T-helper 2 cell treated with Interferon-gamma antibody and Interleukin-4, amounts not matched to agents 5 μg/mL and 100 μg/mL, for 36 hours (primary cell): ENCODE measurements at regions not wholly inside any gene's neighbourhood (a gene's known extent, or its start where the extent isn't known, plus 50 kb on each side); places are given as distances from the start of the nearest gene placed in this dataset.

Experiments
- DNase-seq: peaks from one replicate; pipeline ENCODE4 v3.0.0; 2021; ENCODE audit warnings: low spot score
- H3K27ac Mint-ChIP-seq: one replicate; pipeline ENCODE4 v1.8.0; 2021; ENCODE audit warnings: mild to moderate bottlenecking, mixed read lengths
- H3K27me3 Mint-ChIP-seq: one replicate; pipeline ENCODE4 v1.8.0; 2021; ENCODE audit warnings: low read depth, mixed read lengths
- H3K36me3 Mint-ChIP-seq: one replicate; pipeline ENCODE4 v1.8.0; 2021; ENCODE audit warnings: low read depth, mixed read lengths
- H3K4me1 Mint-ChIP-seq: one replicate; pipeline ENCODE4 v1.8.0; 2021; ENCODE audit warnings: low read depth, mixed read lengths
- H3K4me3 Mint-ChIP-seq: one replicate; pipeline ENCODE4 v1.8.0; 2022; ENCODE audit warnings: mild to moderate bottlenecking, moderate library complexity, mixed read lengths
- H3K9me3 Mint-ChIP-seq: one replicate; pipeline ENCODE4 v1.8.0; 2021; ENCODE audit warnings: mixed read lengths

DNA sequence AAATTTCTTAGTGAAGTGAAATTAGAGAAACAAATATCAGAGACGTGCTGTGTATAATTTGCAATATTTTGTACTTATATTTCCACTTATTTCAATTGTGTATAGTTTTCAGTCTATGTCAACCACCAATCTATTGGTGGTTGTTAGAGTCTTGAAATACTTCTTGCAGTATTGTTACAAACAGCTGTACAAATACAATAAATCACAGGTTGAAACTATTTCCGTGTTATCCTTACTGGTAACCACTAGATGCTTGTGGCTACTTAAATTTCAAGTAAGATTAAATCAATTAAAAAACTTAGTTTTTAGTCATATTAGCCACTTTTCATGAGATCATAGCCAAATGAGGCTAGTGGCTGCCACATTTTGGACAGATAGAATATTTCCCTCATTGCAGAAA lies 520.5 kb downstream of the GBA3 start:
- no peaks in the 10 kb centered on the region for H3K36me3 Mint-ChIP-seq
- H3K27me3 Mint-ChIP-seq = no peaks in the 10 kb centered on the region
- H3K9me3 Mint-ChIP-seq = peaks cover under 1% of the 10 kb centered on the region
- no peak for DNase-seq
- no peak overlapping the region for H3K27ac Mint-ChIP-seq
- no peaks in the 10 kb centered on the region for H3K4me1 Mint-ChIP-seq
- H3K4me3 Mint-ChIP-seq = no peak overlapping the region

DNA sequence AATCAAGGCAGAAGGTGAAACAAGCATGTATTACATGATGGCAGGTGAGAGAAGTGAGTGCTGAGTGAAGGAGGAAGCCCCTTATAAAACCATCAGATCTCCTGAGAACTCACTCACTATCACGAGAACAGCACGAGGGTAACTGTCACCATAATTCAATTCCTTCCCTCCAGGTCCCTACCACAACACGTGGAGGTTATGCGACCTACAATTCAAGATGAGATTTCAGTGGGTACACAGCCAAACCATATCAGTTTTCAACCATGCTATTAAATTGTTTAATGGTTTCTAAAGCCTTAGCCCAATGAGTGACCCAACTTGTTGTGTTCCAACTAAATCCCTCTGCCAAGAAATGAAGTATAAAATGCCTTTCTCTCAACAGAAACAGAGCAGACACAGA lies 519.8 kb downstream of the GBA3 start:
- H3K9me3 Mint-ChIP-seq = peaks cover 5% of the 10 kb centered on the region
- H3K36me3 Mint-ChIP-seq = no peaks in the 10 kb centered on the region
- DNase-seq = no peak
- no peak overlapping the region for H3K4me3 Mint-ChIP-seq
- H3K27me3 Mint-ChIP-seq = no peaks in the 10 kb centered on the region
- no peak overlapping the region for H3K27ac Mint-ChIP-seq
- no peaks in the 10 kb centered on the region for H3K4me1 Mint-ChIP-seq

DNA sequence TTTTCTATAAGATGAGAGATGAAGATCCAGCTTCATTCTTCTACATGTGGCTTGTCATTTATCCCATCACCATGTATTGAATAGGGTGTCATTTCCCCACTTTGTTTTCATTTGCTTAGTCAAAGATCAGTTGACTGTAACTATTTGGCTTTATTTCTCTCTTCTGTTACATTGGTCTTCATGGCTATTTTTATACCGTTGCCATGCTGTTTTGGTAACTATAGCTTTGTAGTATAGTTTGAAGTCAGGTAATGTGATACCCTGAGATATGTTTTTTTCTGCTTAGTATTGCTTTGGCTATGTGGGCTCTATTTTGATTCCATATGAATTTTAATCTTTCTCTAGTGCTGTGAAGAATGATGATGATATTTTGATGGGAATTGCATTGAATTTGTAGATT lies 514.3 kb downstream of the GBA3 start:
- Mint-ChIP-seq H3K27me3 (no peaks in the 10 kb centered on the region), H3K36me3 (no peaks in the 10 kb centered on the region), H3K4me3 (no peak overlapping the region), H3K9me3 (peaks cover 9% of the 10 kb centered on the region), H3K27ac (no peak overlapping the region), H3K4me1 (no peaks in the 10 kb centered on the region)
- DNase-seq = no peak

DNA sequence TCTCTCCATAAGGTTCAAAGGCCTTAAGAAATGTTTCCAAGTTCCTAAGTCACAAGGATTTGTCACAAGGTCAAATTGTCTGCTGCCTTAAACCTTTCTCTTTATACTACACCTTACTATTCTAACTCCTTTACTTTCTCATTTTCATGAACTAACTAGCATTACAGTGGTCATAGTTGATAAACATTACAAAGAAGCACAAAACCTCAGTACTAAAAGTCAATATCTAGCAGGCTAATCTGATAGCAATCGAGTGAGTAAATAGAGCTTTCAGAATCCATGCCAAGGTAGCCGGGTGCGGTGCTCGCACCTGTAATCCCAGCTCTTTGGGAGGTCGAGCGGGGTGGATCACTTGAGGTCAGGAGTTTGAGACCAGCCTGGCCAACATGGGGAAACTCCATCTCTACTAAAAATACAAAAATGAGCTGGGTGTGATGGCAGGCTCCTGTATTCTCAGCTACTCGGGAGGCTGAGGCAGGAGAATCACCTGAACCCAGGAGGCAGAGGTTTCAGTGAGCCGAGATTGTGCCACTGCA lies 510.0 kb downstream of the GBA3 start:
- Mint-ChIP-seq H3K27me3 (no peaks in the 10 kb centered on the region), H3K4me1 (no peaks in the 10 kb centered on the region), H3K4me3 (no peak overlapping the region), H3K27ac (no peak overlapping the region), H3K36me3 (no peaks in the 10 kb centered on the region), H3K9me3 (peaks cover 5% of the 10 kb centered on the region)
- DNase-seq = no peak

DNA sequence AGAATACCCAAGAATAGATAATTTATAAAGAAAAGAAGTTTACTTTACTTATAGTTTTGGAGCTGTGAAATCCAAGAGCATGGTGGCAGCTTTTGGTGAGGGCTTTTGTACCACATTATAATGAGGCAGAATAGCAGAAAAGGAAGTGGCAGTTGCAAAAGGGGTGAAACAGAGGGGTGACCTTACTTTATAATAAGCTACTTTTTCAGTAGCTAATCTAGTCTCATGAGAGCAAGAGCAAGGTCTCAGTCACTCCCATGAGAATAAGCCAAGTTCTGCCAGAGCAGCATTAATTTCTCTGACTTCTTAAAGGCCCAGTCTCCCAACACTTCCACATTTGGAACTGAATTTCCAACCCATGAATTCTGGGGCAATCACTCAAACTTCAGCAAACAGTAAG lies 502.0 kb downstream of the GBA3 start:
- no peaks in the 10 kb centered on the region for H3K4me1 Mint-ChIP-seq
- H3K4me3 Mint-ChIP-seq = no peak overlapping the region
- no peak overlapping the region for H3K27ac Mint-ChIP-seq
- H3K9me3 Mint-ChIP-seq = no peaks in the 10 kb centered on the region
- H3K36me3 Mint-ChIP-seq = no peaks in the 10 kb centered on the region
- no peak for DNase-seq
- no peaks in the 10 kb centered on the region for H3K27me3 Mint-ChIP-seq

DNA sequence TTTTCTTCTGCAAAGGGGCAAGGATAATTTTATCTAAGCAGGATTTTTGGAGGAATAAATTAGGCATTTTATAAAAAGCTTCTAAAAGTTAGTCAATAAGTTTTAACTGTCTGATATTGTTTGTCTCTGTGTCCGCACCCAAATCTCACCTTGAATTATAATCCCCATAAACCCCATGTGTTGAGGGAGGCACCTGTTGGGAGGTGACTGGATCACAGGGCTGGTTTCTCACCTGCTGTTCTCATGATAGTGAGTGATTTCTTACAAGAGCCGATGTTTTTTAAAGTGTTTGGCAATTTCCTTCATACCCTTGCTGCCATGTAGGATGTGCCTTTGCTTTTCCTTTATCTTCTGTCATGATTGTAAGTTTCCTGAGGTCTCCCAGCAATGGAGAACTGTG lies 481.4 kb downstream of the GBA3 start:
- H3K9me3 Mint-ChIP-seq = peaks cover 10% of the 10 kb centered on the region
- no peak overlapping the region for H3K27ac Mint-ChIP-seq
- no peaks in the 10 kb centered on the region for H3K27me3 Mint-ChIP-seq

DNA sequence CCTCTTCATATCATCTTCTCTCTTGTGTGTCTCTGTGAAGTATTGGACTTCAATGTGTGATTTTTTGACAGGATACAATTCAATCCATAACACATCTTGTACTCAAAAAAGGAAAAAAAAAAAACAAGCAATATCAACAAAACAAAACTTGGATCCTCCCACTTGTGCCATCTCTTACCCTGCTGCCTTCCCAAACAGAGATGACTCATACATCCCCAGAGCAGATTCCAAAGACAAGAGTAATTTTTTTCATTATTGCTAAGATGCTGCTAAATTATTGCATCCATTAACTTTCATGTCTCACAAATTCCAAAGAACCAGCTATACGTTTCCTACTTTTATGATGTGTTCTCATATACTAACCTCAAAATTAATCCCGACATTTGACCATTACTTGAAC lies 479.2 kb downstream of the GBA3 start:
- no peaks in the 10 kb centered on the region for H3K27me3 Mint-ChIP-seq
- peaks cover 2% of the 10 kb centered on the region for H3K9me3 Mint-ChIP-seq
- no peak for DNase-seq
- no peak overlapping the region for H3K4me3 Mint-ChIP-seq
- H3K27ac Mint-ChIP-seq = no peak overlapping the region
- no peaks in the 10 kb centered on the region for H3K36me3 Mint-ChIP-seq
- H3K4me1 Mint-ChIP-seq = no peaks in the 10 kb centered on the region

More for the DNA sequence above, 481.4 kb downstream of the GBA3 start:
- no peak for DNase-seq
- no peak overlapping the region for H3K4me3 Mint-ChIP-seq
- H3K4me1 Mint-ChIP-seq = no peaks in the 10 kb centered on the region
- H3K36me3 Mint-ChIP-seq = no peaks in the 10 kb centered on the region

DNA sequence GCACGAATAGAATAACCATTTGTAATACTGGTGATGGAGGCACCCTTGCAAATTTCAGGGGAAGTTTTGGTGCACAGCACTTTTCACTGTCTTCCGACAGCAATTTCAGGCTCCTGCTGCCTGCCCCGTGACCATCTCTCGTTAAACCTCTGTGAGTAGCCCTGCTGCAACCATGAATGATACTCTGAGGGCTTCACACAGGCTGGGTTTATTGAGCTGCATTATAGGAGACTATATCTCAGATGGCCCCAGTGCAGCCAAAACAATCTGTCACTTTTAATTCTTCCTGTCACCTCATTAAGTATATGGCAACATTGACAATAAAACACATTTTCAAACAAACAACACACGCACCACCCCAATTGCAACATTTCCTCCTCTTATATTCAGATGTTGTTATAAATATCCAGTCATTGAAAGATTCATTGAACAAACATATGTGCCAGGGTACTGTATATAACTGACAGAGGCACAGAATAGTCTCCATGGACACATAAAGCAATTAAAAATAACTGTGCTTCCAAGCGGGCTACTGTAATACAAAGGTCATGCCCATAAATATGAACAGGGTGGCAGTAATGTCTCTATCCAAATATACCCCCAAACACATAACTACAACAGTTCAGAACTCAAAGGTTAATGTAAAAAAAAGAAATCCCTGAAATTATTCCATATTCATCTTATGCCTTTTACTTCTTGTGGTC lies 477.0 kb downstream of the GBA3 start:
- Mint-ChIP-seq H3K4me3 (no peak overlapping the region), H3K27ac (no peak overlapping the region), H3K27me3 (no peaks in the 10 kb centered on the region), H3K36me3 (no peaks in the 10 kb centered on the region), H3K9me3 (no peaks in the 10 kb centered on the region), H3K4me1 (no peaks in the 10 kb centered on the region)
- no peak for DNase-seq

DNA sequence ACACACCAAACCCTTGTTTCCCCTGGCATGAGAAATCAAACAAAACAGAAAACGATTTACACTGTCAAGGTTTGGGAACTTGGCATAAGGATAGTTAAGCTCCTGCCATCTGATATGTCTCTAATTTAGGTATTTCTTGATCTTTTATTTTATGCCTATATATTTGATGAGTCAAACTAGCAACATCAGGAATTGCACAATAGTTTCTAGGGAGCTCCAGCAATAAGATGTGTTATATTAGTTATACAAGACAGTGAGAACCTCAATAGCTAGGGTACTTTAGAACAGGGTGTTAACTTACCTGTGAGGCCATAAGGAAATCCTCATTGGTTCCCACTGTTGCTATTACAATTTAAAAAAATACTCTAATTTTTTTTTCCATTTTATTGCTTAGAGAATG lies 474.2 kb downstream of the GBA3 start:
- H3K27ac Mint-ChIP-seq = no peak overlapping the region
- no peaks in the 10 kb centered on the region for H3K27me3 Mint-ChIP-seq
- no peak overlapping the region for H3K4me3 Mint-ChIP-seq
- DNase-seq = no peak
- no peaks in the 10 kb centered on the region for H3K4me1 Mint-ChIP-seq
- H3K36me3 Mint-ChIP-seq = no peaks in the 10 kb centered on the region
- no peaks in the 10 kb centered on the region for H3K9me3 Mint-ChIP-seq

DNA sequence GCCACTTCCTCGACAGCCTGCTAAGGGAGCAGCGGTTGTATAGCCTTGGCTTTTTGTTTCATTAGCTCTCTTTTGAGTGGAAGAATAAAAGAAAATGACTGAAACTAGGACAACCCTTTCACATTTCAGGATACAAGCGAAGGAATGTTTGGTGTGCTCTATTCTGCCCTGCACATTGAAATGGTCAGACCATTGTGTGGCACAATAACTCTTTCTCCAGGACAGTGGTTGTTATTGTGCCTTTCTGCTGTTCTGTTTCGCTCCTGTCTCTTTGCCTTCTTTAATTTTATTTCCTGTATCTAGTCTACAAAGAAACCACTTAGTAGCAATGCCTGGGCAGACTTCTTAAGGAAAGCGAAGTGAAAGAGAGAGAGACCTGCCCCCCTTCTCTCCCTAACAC lies 473.7 kb downstream of the GBA3 start:
- no peak for DNase-seq
- Mint-ChIP-seq H3K4me1 (no peaks in the 10 kb centered on the region), H3K4me3 (no peak overlapping the region), H3K27me3 (no peaks in the 10 kb centered on the region), H3K36me3 (no peaks in the 10 kb centered on the region), H3K27ac (no peak overlapping the region), H3K9me3 (no peaks in the 10 kb centered on the region)

DNA sequence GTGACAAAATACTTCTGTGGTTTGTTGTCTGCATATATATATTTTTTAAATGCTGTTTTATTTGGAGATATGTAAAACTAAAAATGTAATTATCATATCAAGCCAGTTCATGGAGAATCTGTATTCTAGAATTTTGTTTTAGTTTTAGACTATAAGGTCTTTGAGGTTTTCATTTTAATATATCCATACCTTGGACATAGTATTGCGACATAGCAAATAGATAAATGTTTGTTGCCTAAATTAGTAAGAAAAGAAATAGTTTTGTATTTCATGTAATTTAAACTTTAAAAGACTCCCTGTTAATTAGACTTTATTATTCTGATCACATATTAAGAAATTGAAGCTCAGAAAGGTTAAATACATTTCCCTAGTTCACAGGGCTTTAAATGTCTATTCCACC lies 472.9 kb downstream of the GBA3 start:
- H3K9me3 Mint-ChIP-seq = no peaks in the 10 kb centered on the region
- H3K36me3 Mint-ChIP-seq = no peaks in the 10 kb centered on the region
- no peaks in the 10 kb centered on the region for H3K4me1 Mint-ChIP-seq
- no peaks in the 10 kb centered on the region for H3K27me3 Mint-ChIP-seq
- DNase-seq = no peak
- H3K27ac Mint-ChIP-seq = no peak overlapping the region
- H3K4me3 Mint-ChIP-seq = no peak overlapping the region

DNA sequence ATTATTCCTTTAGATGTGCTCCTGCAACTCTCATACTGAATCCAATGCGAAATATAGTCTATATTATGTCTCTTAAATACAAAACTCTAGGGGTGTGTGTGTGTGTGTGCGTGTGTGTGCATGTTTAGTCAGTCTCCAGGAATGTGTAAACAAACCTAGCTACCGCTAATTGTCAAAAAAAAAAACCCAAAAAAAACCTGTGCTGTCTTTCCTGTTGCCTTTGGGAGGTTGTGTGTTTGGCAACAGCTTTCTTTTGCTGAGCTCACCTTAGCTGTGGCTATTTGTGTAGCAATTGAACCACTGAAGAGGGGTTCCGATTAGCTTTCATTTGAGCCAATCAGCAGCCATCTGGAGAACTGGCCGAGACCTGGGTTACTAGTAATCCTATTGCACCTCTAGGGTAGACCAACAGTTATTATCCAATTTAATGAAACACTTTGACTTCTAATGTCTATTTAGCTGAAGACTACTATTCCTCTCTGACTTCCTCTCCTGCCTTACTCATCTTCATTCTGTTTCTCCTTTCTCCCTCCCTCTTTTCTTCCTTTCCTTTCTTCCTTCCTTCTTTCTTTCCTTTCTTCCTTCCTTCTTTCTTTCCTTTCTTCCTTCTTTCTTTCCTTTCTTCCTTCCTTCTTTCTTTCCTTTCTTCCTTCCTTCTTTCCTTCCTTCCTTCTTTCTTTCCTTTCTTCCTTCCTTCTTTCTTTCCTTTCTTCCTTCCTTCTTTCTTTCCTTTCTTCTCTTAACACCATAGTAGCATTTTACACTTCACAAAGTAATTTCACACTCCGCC lies 471.1 kb downstream of the GBA3 start:
- no peaks in the 10 kb centered on the region for H3K9me3 Mint-ChIP-seq
- no peak overlapping the region for H3K27ac Mint-ChIP-seq
- H3K4me1 Mint-ChIP-seq = no peaks in the 10 kb centered on the region
- DNase-seq = no peak
- H3K36me3 Mint-ChIP-seq = no peaks in the 10 kb centered on the region
- H3K4me3 Mint-ChIP-seq = no peak overlapping the region
- no peaks in the 10 kb centered on the region for H3K27me3 Mint-ChIP-seq

DNA sequence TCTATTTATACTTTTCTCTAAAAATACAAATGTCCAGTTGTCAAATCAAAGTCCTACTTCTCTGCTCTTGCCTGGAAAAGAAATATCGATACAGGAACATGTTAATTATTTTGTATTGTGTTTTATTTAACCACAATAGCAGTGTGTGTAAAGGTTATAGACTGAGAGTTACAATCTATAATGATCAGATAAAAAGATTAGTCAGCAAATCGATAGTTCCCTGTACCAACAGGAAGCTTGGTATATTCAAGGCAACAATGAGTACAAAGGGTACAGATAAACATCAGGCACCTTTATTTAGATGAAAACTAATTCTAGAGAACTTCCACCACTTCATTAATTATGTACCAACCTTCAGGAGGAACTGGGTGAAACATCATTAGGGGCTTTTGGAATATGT lies 469.5 kb downstream of the GBA3 start:
- H3K27ac Mint-ChIP-seq = no peak overlapping the region
- no peak overlapping the region for H3K4me3 Mint-ChIP-seq
- no peak for DNase-seq
- H3K36me3 Mint-ChIP-seq = no peaks in the 10 kb centered on the region
- no peaks in the 10 kb centered on the region for H3K9me3 Mint-ChIP-seq
- no peaks in the 10 kb centered on the region for H3K27me3 Mint-ChIP-seq
- no peaks in the 10 kb centered on the region for H3K4me1 Mint-ChIP-seq

DNA sequence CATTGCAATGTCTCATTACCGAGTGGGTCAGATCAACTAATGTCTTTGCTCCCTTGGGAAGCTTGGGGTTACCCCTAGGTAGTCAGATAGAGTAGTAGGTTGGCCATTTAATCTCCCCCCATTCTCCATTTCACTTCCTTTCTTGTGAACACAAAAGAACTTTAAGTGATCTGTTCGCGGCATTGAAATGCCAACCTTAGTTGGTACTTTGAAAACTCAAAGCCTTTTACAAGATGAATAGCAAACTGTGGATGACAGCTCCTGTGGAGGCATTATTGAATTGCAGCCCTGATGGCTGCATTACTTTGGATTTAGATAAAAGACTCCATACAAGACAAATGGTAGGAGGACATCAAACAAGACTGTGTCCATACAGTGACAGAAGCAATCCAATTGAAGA lies 469.1 kb downstream of the GBA3 start:
- Mint-ChIP-seq H3K4me3 (no peak overlapping the region), H3K27ac (no peak overlapping the region), H3K4me1 (no peaks in the 10 kb centered on the region), H3K9me3 (no peaks in the 10 kb centered on the region), H3K27me3 (no peaks in the 10 kb centered on the region), H3K36me3 (no peaks in the 10 kb centered on the region)
- no peak for DNase-seq
